AG09309 (cell line): ENCODE measurements at regions not wholly inside any gene's neighbourhood (a gene's known extent, or its start where the extent isn't known, plus 50 kb on each side); places are given as distances from the start of the nearest gene placed in this dataset.
"Not testable (repeated sequence)": the region's sequence is repeated elsewhere in the genome, so short reads cannot be mapped to it uniquely, and the experiment has no call there.

ENCODE experiments used
- DNase-seq: peaks from one replicate; pipeline ENCODE4 v3.0.0-alpha.2; 2010; ENCODE audit warnings: low read depth
- H3K4me3 ChIP-seq: 2 replicates; pipeline ENCODE4 v1.5.1; 2011; ENCODE audit warnings: mild to moderate bottlenecking, low read depth, low read length, moderate library complexity; ENCODE audit not compliant: control insufficient read depth
- CTCF ChIP-seq: IDR thresholded peaks from 2 replicates; pipeline ENCODE4 v1.5.1; 2011; ENCODE audit warnings: mild to moderate bottlenecking, low read depth, low read length, inconsistent platforms; ENCODE audit not compliant: insufficient read depth, control insufficient read depth; ENCODE audit errors: missing control alignments

DNA sequence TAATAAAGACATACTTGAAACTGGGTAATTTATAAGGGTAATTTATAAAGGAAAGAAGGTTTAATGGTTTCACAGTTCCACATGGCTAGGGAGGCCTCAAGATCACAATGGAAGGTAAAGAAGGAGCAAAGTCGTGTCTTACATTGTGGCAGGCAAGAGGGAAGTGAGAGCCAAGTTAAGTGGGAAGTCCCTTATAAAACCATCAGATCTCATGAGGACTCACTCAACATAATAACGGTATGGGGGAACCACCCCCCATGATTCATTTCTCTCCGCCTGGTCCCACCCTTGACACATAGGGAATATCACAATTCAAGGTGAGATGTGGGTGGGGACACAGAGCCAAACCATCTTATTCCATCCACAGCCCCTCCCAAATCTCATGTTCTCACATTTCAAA, 76.8 kb upstream of the ZNF678 start:
- TF ChIP-seq CTCF, result no peak
- no peak for DNase-seq
- H3K4me3 ChIP-seq, result no peak overlapping the region

DNA sequence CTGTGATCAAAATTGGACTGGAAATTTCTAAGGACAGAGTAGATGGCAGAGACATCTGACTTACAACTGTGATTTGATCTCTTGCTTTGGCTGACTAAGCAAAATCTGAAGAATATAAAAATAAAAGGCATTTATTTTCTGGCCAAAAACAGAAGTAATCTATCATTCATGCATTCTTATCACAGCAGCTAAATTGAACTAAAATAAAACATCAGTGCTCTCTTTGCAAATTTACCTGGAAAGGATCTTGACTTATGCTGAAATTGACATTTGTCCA, 81.4 kb upstream of the ZNF678 start:
- DNase-seq, result no peak
- no peak overlapping the region for H3K4me3 ChIP-seq
- no peak for TF ChIP-seq CTCF

DNA sequence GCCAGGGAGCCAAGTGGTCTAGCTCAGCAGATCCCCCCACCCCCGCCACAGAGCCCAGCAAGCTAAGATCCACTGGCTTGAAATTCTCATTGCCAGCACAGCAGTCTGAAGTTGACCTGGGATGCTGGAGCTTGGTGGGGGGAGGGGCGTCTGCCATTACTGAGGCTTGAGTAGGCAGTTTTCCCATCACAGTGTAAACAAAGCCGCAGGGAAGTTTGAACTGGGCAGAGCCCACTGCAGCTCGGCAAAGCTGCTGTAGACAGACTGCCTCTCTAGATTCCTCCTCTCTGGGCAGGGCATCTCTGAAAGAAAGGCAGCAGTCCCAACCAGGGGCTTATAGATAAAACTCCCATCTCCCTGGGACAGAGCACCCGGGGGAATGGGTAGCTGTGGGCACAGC, 89.3 kb upstream of the ZNF678 start:
- not testable (repeated sequence) for H3K4me3 ChIP-seq, DNase-seq

DNA sequence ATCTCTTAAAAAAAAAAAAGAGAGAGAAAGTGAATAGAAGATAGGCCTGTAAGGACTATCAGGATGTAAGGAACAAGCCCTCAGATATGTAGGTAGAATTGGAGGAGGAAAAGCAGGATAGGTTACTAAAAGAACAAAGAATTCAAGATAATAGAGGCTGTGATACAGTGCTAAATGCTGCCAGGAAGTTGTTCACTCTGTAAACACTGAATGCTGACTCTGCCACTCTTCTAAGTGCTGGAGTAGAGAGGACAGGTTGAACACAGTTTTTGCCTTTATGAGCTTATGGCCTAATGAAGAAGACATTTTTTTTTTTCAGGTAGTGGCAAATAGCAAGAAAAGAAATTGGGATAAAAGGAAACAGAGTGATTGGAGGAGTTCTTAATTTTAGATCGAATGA, 90.6 kb upstream of the ZNF678 start:
- no peak overlapping the region for H3K4me3 ChIP-seq
- DNase-seq, result no peak
- no peak for TF ChIP-seq CTCF

DNA sequence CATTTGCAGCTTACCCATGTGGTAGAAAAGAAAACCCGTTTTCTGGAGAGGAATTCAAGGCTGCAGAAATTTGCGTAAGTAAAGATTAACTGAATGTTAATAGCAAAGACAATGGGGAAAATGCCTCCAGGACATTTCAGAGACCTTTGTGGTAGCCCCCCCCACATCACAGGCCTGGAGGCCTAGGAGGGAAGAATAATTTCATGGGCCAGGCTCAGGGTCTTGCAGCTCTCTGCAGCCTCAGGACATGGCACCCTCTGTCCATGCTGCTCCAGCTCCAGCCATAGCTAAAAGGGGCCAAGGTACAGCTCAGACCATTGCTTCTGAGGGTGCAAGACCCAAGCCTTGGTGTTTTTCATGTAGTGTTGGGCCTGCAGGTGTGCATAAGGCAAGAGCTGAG, 92.7 kb upstream of the ZNF678 start:
- no peak for DNase-seq
- no peak overlapping the region for H3K4me3 ChIP-seq
- no peak for TF ChIP-seq CTCF

DNA sequence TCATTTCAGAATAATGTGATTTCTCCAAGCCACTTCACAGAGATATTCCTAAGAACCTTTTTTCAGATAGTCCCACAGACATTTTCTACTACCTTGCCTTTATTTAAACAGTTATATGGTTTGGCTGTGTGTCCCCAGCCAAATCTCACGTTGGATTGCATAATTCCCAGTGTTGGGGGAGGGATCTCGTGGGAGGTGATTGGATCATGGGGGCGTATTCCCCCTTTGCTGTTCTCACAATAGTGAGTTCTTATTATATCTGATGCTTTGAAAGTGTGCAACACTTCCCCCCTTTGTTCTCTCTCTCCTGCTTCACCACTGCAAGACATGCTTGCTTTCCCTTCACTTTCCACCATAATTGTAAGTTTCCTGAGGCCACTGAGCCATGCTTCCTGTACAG, 93.6 kb upstream of the ZNF678 start:
- H3K4me3 ChIP-seq, result no peak overlapping the region
- DNase-seq, result no peak
- TF ChIP-seq CTCF, result no peak

- DNase-seq, result no peak
- no peak for TF ChIP-seq CTCF
- H3K4me3 ChIP-seq, result no peak overlapping the region
These were observed 97.2 kb upstream of the ZNF678 start for GRCh38 chr1:227466039-227466645.
